ENCODE measurements at regions not wholly inside any gene's neighbourhood (a gene's known extent, or its start where the extent isn't known, plus 50 kb on each side); places are given as distances from the start of the nearest gene placed in this dataset.
"Not testable (repeated sequence)": the region's sequence is repeated elsewhere in the genome, so short reads cannot be mapped to it uniquely, and the experiment has no call there.

- TF ChIP-seq POLR2A (IDR thresholded peaks at IDR 0.05) (no peak), POLR2AphosphoS5 (IDR thresholded peaks at IDR 0.05) (no peak), CTCF (IDR thresholded peaks at IDR 0.05) (no peak)
- Histone ChIP-seq H3K27ac (no peak overlapping the region), H3K4me3 (no peak overlapping the region), H3K27me3 (peaks cover 0 to 13% of the 10 kb centered on the region in 2 donors), H3K4me1 (no peaks in the 10 kb centered on the region), H3K36me3 (no peaks in the 10 kb centered on the region), H3K9me3 (peaks cover 0 to under 1% of the 10 kb centered on the region in 2 donors)
- no peak for DNase-seq (ENCODE audit: low spot score in 2 of 2)
- intact Hi-C loops (cut with DNase I; ENCODE audit: low total_unique reads): no loop called here
These were observed 91.6 kb upstream of the VRK1 start for GRCh38 chr14:96705422-96706092.

GRCh38 chr14:96706893-96707292, 90.3 kb upstream of the VRK1 start:
- no peaks in the 10 kb centered on the region for H3K4me1 ChIP-seq
- H3K27ac ChIP-seq: no peak overlapping the region
- TF ChIP-seq POLR2AphosphoS5 (IDR thresholded peaks at IDR 0.05) (no peak), CTCF (IDR thresholded peaks at IDR 0.05) (no peak), POLR2A (IDR thresholded peaks at IDR 0.05) (no peak)
- intact Hi-C loops (cut with DNase I; ENCODE audit: low total_unique reads): no loop called here
- no peaks in the 10 kb centered on the region for H3K36me3 ChIP-seq
- DNase-seq (ENCODE audit: low spot score in 2 of 2): no peak
- no peak overlapping the region for H3K4me3 ChIP-seq
- peaks cover 0 to 16% of the 10 kb centered on the region in 2 donors for H3K27me3 ChIP-seq
- no peaks in the 10 kb centered on the region for H3K9me3 ChIP-seq

GRCh38 chr14:96710060-96710666, 87.0 kb upstream of the VRK1 start:
- intact Hi-C loops (cut with DNase I; ENCODE audit: low total_unique reads): no loop called here
- DNase-seq (ENCODE audit: low spot score in 2 of 2): no peak
- no peak overlapping the region for H3K27ac ChIP-seq

GRCh38 chr14:96711559-96712267, 85.5 kb upstream of the VRK1 start:
- intact Hi-C loops (cut with DNase I; ENCODE audit: low total_unique reads): no loop called here
- TF ChIP-seq CTCF (IDR thresholded peaks at IDR 0.05): no peak
- no peak for TF ChIP-seq POLR2A (IDR thresholded peaks at IDR 0.05)
- no peak for TF ChIP-seq POLR2AphosphoS5 (IDR thresholded peaks at IDR 0.05)
- Histone ChIP-seq H3K9me3 (no peaks in the 10 kb centered on the region), H3K4me3 (no peak overlapping the region), H3K36me3 (no peaks in the 10 kb centered on the region), H3K27me3 (peaks cover 0 to 18% of the 10 kb centered on the region in 2 donors), H3K4me1 (no peaks in the 10 kb centered on the region), H3K27ac (no peak overlapping the region)
- DNase-seq (ENCODE audit: low spot score in 2 of 2): no peak

More at GRCh38 chr14:96710060-96710666, 87.0 kb upstream of the VRK1 start:
- no peak overlapping the region for H3K4me3 ChIP-seq
- TF ChIP-seq CTCF (IDR thresholded peaks at IDR 0.05) (no peak), POLR2A (IDR thresholded peaks at IDR 0.05) (no peak), POLR2AphosphoS5 (IDR thresholded peaks at IDR 0.05) (no peak)
- H3K4me1 ChIP-seq: no peaks in the 10 kb centered on the region
- peaks cover 0 to 18% of the 10 kb centered on the region in 2 donors for H3K27me3 ChIP-seq
- H3K9me3 ChIP-seq: no peaks in the 10 kb centered on the region
- H3K36me3 ChIP-seq: no peaks in the 10 kb centered on the region

- H3K4me1 ChIP-seq: no peaks in the 10 kb centered on the region
- no peak for DNase-seq (ENCODE audit: low spot score in 2 of 2)
- peaks cover 0 to 18% of the 10 kb centered on the region in 2 donors for H3K27me3 ChIP-seq
These were observed 83.8 kb upstream of the VRK1 start for GRCh38 chr14:96713426-96713825.

GRCh38 chr14:96714537-96714936, 82.6 kb upstream of the VRK1 start:
- H3K9me3 ChIP-seq; H3K4me3 ChIP-seq; H3K4me1 ChIP-seq; DNase-seq (ENCODE audit: low spot score in 2 of 2); intact Hi-C loops (cut with DNase I; ENCODE audit: low total_unique reads); H3K36me3 ChIP-seq; H3K27ac ChIP-seq: not testable (repeated sequence)
- peaks cover 0 to 18% of the 10 kb centered on the region in 2 donors for H3K27me3 ChIP-seq

More at GRCh38 chr14:96713426-96713825, 83.8 kb upstream of the VRK1 start:
- Histone ChIP-seq H3K9me3 (no peaks in the 10 kb centered on the region), H3K27ac (no peak overlapping the region), H3K36me3 (no peaks in the 10 kb centered on the region), H3K4me3 (no peak overlapping the region)
- TF ChIP-seq POLR2A (IDR thresholded peaks at IDR 0.05) (no peak), POLR2AphosphoS5 (IDR thresholded peaks at IDR 0.05) (no peak), CTCF (IDR thresholded peaks at IDR 0.05) (no peak)
- intact Hi-C loops (cut with DNase I; ENCODE audit: low total_unique reads): no loop called here
